HL-60 (cell line): ENCODE measurements at regions not wholly inside any gene's neighbourhood (a gene's known extent, or its start where the extent isn't known, plus 50 kb on each side); places are given as distances from the start of the nearest gene placed in this dataset.

Source experiments
- DNase-seq, 2 experiments: peaks; one replicate each; pipeline ENCODE4 v3.0.0-alpha.2; 2010 to 2020; ENCODE audit warnings: low read depth in 1 of 2, low spot score in 1 of 2
- H3K27ac ChIP-seq: fragments of 250-450 bp; sonication (Bioruptor Pico); replicated peaks from 2 replicates; pipeline ENCODE4 v1.5.1; 2020; ENCODE audit warnings: mild to moderate bottlenecking, moderate library complexity
- H3K27me3 ChIP-seq: fragments of 250-450 bp; sonication (Bioruptor Pico); 2 replicates; pipeline ENCODE4 v1.5.1; 2021; ENCODE audit warnings: mild to moderate bottlenecking, moderate library complexity; ENCODE audit not compliant: insufficient read depth, poor library complexity, severe bottlenecking
- H3K4me3 ChIP-seq: replicated peaks from 2 replicates; pipeline ENCODE4 v1.5.1; 2011; ENCODE audit warnings: mild to moderate bottlenecking, control low read depth, low read length; ENCODE audit not compliant: insufficient read depth
- CTCF ChIP-seq: IDR thresholded peaks from one replicate; pipeline ENCODE4 v1.5.1; 2011; ENCODE audit warnings: low read length, control low read depth, inconsistent platforms; ENCODE audit not compliant: insufficient read depth
- GABPA ChIP-seq: IDR thresholded peaks from 2 replicates; pipeline ENCODE4 v1.6.1; 2012; ENCODE audit warnings: low read depth
- POLR2AphosphoS5 ChIP-seq: IDR thresholded peaks from 2 replicates; pipeline ENCODE4 v1.6.1; 2012; ENCODE audit warnings: low read depth
- SPI1 ChIP-seq: IDR thresholded peaks from 2 replicates; pipeline ENCODE4 v1.6.1; 2012; ENCODE audit warnings: low read depth, mild to moderate bottlenecking, borderline replicate concordance
- TF ChIP-seq, protein P1 (sequence below): IDR thresholded peaks from 2 replicates; pipeline ENCODE4 v1.6.1; 2012; ENCODE audit warnings: low read depth; ENCODE audit not compliant: insufficient replicate concordance

GRCh38 chr21:27817074-27817473 is 850.2 kb upstream of the ADAMTS5 start:
- Histone ChIP-seq H3K27ac (no peak overlapping the region), H3K27me3 (no peaks in the 10 kb centered on the region), H3K4me3 (no peak overlapping the region)
- no peak for DNase-seq
- no peak for TF ChIP-seq POLR2AphosphoS5
- TF ChIP-seq, protein P1, sequence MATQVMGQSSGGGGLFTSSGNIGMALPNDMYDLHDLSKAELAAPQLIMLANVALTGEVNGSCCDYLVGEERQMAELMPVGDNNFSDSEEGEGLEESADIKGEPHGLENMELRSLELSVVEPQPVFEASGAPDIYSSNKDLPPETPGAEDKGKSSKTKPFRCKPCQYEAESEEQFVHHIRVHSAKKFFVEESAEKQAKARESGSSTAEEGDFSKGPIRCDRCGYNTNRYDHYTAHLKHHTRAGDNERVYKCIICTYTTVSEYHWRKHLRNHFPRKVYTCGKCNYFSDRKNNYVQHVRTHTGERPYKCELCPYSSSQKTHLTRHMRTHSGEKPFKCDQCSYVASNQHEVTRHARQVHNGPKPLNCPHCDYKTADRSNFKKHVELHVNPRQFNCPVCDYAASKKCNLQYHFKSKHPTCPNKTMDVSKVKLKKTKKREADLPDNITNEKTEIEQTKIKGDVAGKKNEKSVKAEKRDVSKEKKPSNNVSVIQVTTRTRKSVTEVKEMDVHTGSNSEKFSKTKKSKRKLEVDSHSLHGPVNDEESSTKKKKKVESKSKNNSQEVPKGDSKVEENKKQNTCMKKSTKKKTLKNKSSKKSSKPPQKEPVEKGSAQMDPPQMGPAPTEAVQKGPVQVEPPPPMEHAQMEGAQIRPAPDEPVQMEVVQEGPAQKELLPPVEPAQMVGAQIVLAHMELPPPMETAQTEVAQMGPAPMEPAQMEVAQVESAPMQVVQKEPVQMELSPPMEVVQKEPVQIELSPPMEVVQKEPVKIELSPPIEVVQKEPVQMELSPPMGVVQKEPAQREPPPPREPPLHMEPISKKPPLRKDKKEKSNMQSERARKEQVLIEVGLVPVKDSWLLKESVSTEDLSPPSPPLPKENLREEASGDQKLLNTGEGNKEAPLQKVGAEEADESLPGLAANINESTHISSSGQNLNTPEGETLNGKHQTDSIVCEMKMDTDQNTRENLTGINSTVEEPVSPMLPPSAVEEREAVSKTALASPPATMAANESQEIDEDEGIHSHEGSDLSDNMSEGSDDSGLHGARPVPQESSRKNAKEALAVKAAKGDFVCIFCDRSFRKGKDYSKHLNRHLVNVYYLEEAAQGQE = no peak
- no peak for TF ChIP-seq CTCF
- TF ChIP-seq GABPA = no peak
- no peak for TF ChIP-seq SPI1

GRCh38 chr21:27816301-27816700 is 849.4 kb upstream of the ADAMTS5 start:
- TF ChIP-seq GABPA = no peak
- TF ChIP-seq, protein P1 = no peak
- no peak for TF ChIP-seq POLR2AphosphoS5
- no peak for TF ChIP-seq SPI1
- no peak for TF ChIP-seq CTCF
- no peak for DNase-seq
- H3K27me3 ChIP-seq = no peaks in the 10 kb centered on the region
- H3K27ac ChIP-seq = no peak overlapping the region
- no peak overlapping the region for H3K4me3 ChIP-seq

DNA sequence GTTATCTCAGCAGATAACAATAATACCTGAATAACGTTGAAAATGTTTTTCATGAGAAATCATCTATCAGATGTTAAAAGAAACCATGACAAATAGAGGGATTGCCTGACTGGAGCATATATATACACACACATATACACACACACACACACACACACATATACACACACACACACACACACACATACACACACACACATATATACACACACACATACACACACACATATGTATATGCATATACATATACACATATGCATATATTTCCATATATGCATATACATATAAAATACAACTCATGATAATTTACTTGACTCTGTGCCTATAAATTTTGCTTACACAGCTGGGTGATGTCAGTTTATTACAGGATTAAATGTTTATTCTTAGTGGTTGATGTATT is 847.3 kb upstream of the ADAMTS5 start:
- no peak for TF ChIP-seq POLR2AphosphoS5
- TF ChIP-seq, protein P1 = no peak
- no peak for TF ChIP-seq SPI1
- TF ChIP-seq CTCF = no peak
- TF ChIP-seq GABPA = no peak
- Histone ChIP-seq H3K27me3 (no peaks in the 10 kb centered on the region), H3K27ac (no peak overlapping the region), H3K4me3 (no peak overlapping the region)
- no peak for DNase-seq
